ENCODE measurements at regions not wholly inside any gene's neighbourhood (a gene's known extent, or its start where the extent isn't known, plus 50 kb on each side); places are given as distances from the start of the nearest gene placed in this dataset.
"Not testable (repeated sequence)": the region's sequence is repeated elsewhere in the genome, so short reads cannot be mapped to it uniquely, and the experiment has no call there.

- no peak for DNase-seq (ENCODE audit: low spot score in 2 of 2)
- H3K36me3 ChIP-seq (replicated peaks): no peaks in the 10 kb centered on the region
- in situ Hi-C loops (cut with MboI; ENCODE audit: low sequenced_read_pairs): no loop called here
- no peak overlapping the region for H3K4me3 ChIP-seq
- no peaks in the 10 kb centered on the region for H3K27me3 ChIP-seq (ENCODE audit: low read depth)
- no peaks in the 10 kb centered on the region for H3K4me1 ChIP-seq
- no peaks in the 10 kb centered on the region for H3K9me3 ChIP-seq
Observed at GRCh38 chr1:208475951-208476845, 232.0 kb upstream of the PLXNA2 start.

GRCh38 chr1:208476846-208477170 is 232.6 kb upstream of the PLXNA2 start:
- in situ Hi-C loops (cut with MboI; ENCODE audit: low sequenced_read_pairs): no loop called here
- DNase-seq (ENCODE audit: low spot score in 2 of 2): no peak
- H3K9me3 ChIP-seq: no peaks in the 10 kb centered on the region

GRCh38 chr1:208479435-208479834 is 235.3 kb upstream of the PLXNA2 start:
- in situ Hi-C loops (cut with MboI; ENCODE audit: low sequenced_read_pairs): no loop called here
- Histone ChIP-seq H3K4me1 (no peaks in the 10 kb centered on the region), H3K4me3 (no peak overlapping the region), H3K36me3 (replicated peaks) (no peaks in the 10 kb centered on the region), H3K27me3 (ENCODE audit: low read depth) (no peaks in the 10 kb centered on the region), H3K9me3 (no peaks in the 10 kb centered on the region)
- DNase-seq (ENCODE audit: low spot score in 2 of 2): no peak

More at GRCh38 chr1:208476846-208477170, 232.6 kb upstream of the PLXNA2 start:
- Histone ChIP-seq H3K4me1 (no peaks in the 10 kb centered on the region), H3K27me3 (ENCODE audit: low read depth) (no peaks in the 10 kb centered on the region), H3K36me3 (replicated peaks) (no peaks in the 10 kb centered on the region), H3K4me3 (no peak overlapping the region)

GRCh38 chr1:208485512-208485911 is 241.3 kb upstream of the PLXNA2 start:
- no peaks in the 10 kb centered on the region for H3K9me3 ChIP-seq
- no peak overlapping the region for H3K4me3 ChIP-seq
- in situ Hi-C loops (cut with MboI; ENCODE audit: low sequenced_read_pairs): no loop called here
- DNase-seq (ENCODE audit: low spot score in 2 of 2): no peak
- no peaks in the 10 kb centered on the region for H3K36me3 ChIP-seq (replicated peaks)
- H3K4me1 ChIP-seq: no peaks in the 10 kb centered on the region
- no peaks in the 10 kb centered on the region for H3K27me3 ChIP-seq (ENCODE audit: low read depth)

GRCh38 chr1:208486677-208487076 is 242.5 kb upstream of the PLXNA2 start:
- no peak for DNase-seq (ENCODE audit: low spot score in 2 of 2)
- H3K4me3 ChIP-seq: no peak overlapping the region
- H3K36me3 ChIP-seq (replicated peaks): no peaks in the 10 kb centered on the region
- H3K27me3 ChIP-seq (ENCODE audit: low read depth): no peaks in the 10 kb centered on the region
- no peaks in the 10 kb centered on the region for H3K9me3 ChIP-seq
- in situ Hi-C loops (cut with MboI; ENCODE audit: low sequenced_read_pairs): no loop called here
- no peaks in the 10 kb centered on the region for H3K4me1 ChIP-seq

- H3K27me3 ChIP-seq (ENCODE audit: low read depth); in situ Hi-C loops (cut with MboI; ENCODE audit: low sequenced_read_pairs); H3K9me3 ChIP-seq; H3K36me3 ChIP-seq (replicated peaks); H3K4me3 ChIP-seq; H3K4me1 ChIP-seq; DNase-seq (ENCODE audit: low spot score in 2 of 2): not testable (repeated sequence)
Observed at GRCh38 chr1:208488432-208488831, 244.2 kb upstream of the PLXNA2 start.

GRCh38 chr1:208496467-208497371 is 252.5 kb upstream of the PLXNA2 start:
- H3K4me3 ChIP-seq: no peak overlapping the region
- no peaks in the 10 kb centered on the region for H3K36me3 ChIP-seq (replicated peaks)
- in situ Hi-C loops (cut with MboI; ENCODE audit: low sequenced_read_pairs): no loop called here
- no peaks in the 10 kb centered on the region; the same call in 1 of the 2 replicates for H3K27me3 ChIP-seq (ENCODE audit: low read depth)
- H3K4me1 ChIP-seq: no peaks in the 10 kb centered on the region
- DNase-seq (ENCODE audit: low spot score in 2 of 2): no peak
- no peaks in the 10 kb centered on the region for H3K9me3 ChIP-seq

- H3K4me1 ChIP-seq: no peaks in the 10 kb centered on the region
- no peak for DNase-seq (ENCODE audit: low spot score in 2 of 2)
- no peaks in the 10 kb centered on the region; the same call in 1 of the 2 replicates for H3K27me3 ChIP-seq (ENCODE audit: low read depth)
- H3K9me3 ChIP-seq: no peaks in the 10 kb centered on the region
- no peaks in the 10 kb centered on the region for H3K36me3 ChIP-seq (replicated peaks)
- no peak overlapping the region for H3K4me3 ChIP-seq
- in situ Hi-C loops (cut with MboI; ENCODE audit: low sequenced_read_pairs): no loop called here
Observed at GRCh38 chr1:208497866-208498541, 253.8 kb upstream of the PLXNA2 start.

- Histone ChIP-seq H3K4me1 (no peaks in the 10 kb centered on the region), H3K27me3 (ENCODE audit: low read depth) (no peaks in the 10 kb centered on the region; the same call in 1 of the 2 replicates), H3K36me3 (replicated peaks) (no peaks in the 10 kb centered on the region), H3K4me3 (no peak overlapping the region), H3K9me3 (no peaks in the 10 kb centered on the region)
- in situ Hi-C loops (cut with MboI; ENCODE audit: low sequenced_read_pairs): no loop called here
- no peak for DNase-seq (ENCODE audit: low spot score in 2 of 2)
Observed at GRCh38 chr1:208499026-208499425, 254.8 kb upstream of the PLXNA2 start.

- DNase-seq (ENCODE audit: low spot score in 2 of 2): no peak
- Histone ChIP-seq H3K9me3 (no peaks in the 10 kb centered on the region), H3K36me3 (replicated peaks) (no peaks in the 10 kb centered on the region), H3K4me1 (no peaks in the 10 kb centered on the region), H3K4me3 (no peak overlapping the region), H3K27me3 (ENCODE audit: low read depth) (no peaks in the 10 kb centered on the region; the same call in 1 of the 2 replicates)
- in situ Hi-C loops (cut with MboI; ENCODE audit: low sequenced_read_pairs): no loop called here
Observed at GRCh38 chr1:208499601-208500000, 255.4 kb upstream of the PLXNA2 start.

- no peaks in the 10 kb centered on the region for H3K9me3 ChIP-seq
- no peaks in the 10 kb centered on the region; the same call in 1 of the 2 replicates for H3K27me3 ChIP-seq (ENCODE audit: low read depth)
- no peak overlapping the region for H3K4me3 ChIP-seq
- H3K36me3 ChIP-seq (replicated peaks): no peaks in the 10 kb centered on the region
- no peak for DNase-seq (ENCODE audit: low spot score in 2 of 2)
- in situ Hi-C loops (cut with MboI; ENCODE audit: low sequenced_read_pairs): no loop called here
- H3K4me1 ChIP-seq: no peaks in the 10 kb centered on the region
Observed at GRCh38 chr1:208500375-208500774, 256.2 kb upstream of the PLXNA2 start.

GRCh38 chr1:208501542-208501941 is 257.4 kb upstream of the PLXNA2 start:
- no peaks in the 10 kb centered on the region for H3K9me3 ChIP-seq
- DNase-seq (ENCODE audit: low spot score in 2 of 2): no peak

GRCh38 chr1:208503787-208504186 is 259.6 kb upstream of the PLXNA2 start:
- Histone ChIP-seq H3K4me3 (no peak overlapping the region), H3K9me3 (no peaks in the 10 kb centered on the region), H3K27me3 (ENCODE audit: low read depth) (no peaks in the 10 kb centered on the region; the same call in 1 of the 2 replicates), H3K4me1 (no peaks in the 10 kb centered on the region), H3K36me3 (replicated peaks) (no peaks in the 10 kb centered on the region)
- DNase-seq (ENCODE audit: low spot score in 2 of 2): no peak
- in situ Hi-C loops (cut with MboI; ENCODE audit: low sequenced_read_pairs): no loop called here

More at GRCh38 chr1:208501542-208501941, 257.4 kb upstream of the PLXNA2 start:
- Histone ChIP-seq H3K36me3 (replicated peaks) (no peaks in the 10 kb centered on the region), H3K4me1 (no peaks in the 10 kb centered on the region), H3K27me3 (ENCODE audit: low read depth) (no peaks in the 10 kb centered on the region; the same call in 1 of the 2 replicates), H3K4me3 (no peak overlapping the region)
- in situ Hi-C loops (cut with MboI; ENCODE audit: low sequenced_read_pairs): no loop called here
